ENCODE measurements at regions not wholly inside any gene's neighbourhood (a gene's known extent, or its start where the extent isn't known, plus 50 kb on each side); places are given as distances from the start of the nearest gene placed in this dataset.

- no peak for TF ChIP-seq CHD7 (IDR thresholded peaks at IDR 0.05; ENCODE audit: insufficient replicate concordance, low read length)
- TF ChIP-seq RAD21 (IDR thresholded peaks at IDR 0.05 in 1 of 2, conservative IDR thresholded peaks at IDR 0.05 in 1 of 2; ENCODE audit: low read depth in 2 of 2, low read length in 2 of 2), result peak; percentile 51 to 55
- no peak for TF ChIP-seq ATF3 (IDR thresholded peaks at IDR 0.05; ENCODE audit: insufficient read depth, low read depth, low read length)
Observed at GRCh38 chr19:23855676-23856075, 59.0 kb upstream of the ZNF726 start (continued).

Data from H1 (cell line).